DMS114 treated with DMSO at 0.1 percent for 48 hours (cell line): ENCODE measurements at regions not wholly inside any gene's neighbourhood (a gene's known extent, or its start where the extent isn't known, plus 50 kb on each side); places are given as distances from the start of the nearest gene placed in this dataset.
A peak's percentile ranks its signal among the peaks of the same experiment; 100 is the strongest.
"Not testable (repeated sequence)": the region's sequence is repeated elsewhere in the genome, so short reads cannot be mapped to it uniquely, and the experiment has no call there.

ENCODE experiments used
- DNase-seq: peaks from one replicate; lab custom pipeline; 2025; ENCODE audit not compliant: unreplicated experiment; lab: John Stamatoyannopoulos, UW

DNA sequence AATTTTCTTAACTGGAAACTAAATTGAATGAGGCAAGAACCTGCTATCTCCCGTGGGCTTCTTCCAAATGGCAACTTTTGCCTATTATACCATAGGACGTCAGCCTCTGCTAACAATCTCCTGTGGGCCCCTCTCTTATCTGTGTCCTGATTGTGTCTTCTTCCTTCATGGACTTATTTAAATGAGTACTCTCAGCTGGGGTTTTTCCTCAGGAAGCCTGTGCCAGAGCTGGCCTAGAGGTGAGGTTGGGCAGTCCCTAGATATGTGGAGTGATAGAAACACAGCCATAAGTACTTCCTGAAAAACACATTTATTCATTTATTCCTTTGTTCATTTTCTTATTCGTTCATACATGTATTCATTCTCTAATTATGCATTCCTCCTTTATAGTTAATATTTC, 712.5 kb upstream of the SLIT2 start:
- DNase-seq, result no peak

DNA sequence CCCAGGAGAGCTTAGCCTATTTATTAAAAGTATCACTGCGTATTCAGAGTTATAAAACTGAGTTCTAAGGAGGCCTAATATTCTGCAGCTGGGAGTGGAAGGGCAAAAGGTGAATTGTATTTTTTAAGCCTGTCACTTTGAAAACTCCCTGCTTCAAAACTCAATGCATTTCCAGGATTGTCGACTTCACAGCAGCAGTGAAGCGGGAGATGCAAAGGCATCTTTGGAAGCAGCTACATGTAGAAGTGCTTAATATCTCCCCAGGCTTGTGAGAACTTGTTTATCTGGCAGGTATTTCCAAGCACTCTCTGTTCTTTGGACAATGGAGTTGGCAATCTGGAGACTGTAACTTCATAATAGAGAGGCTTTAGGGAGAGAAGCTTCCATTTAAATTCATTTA, 717.5 kb upstream of the SLIT2 start:
- no peak for DNase-seq

DNA sequence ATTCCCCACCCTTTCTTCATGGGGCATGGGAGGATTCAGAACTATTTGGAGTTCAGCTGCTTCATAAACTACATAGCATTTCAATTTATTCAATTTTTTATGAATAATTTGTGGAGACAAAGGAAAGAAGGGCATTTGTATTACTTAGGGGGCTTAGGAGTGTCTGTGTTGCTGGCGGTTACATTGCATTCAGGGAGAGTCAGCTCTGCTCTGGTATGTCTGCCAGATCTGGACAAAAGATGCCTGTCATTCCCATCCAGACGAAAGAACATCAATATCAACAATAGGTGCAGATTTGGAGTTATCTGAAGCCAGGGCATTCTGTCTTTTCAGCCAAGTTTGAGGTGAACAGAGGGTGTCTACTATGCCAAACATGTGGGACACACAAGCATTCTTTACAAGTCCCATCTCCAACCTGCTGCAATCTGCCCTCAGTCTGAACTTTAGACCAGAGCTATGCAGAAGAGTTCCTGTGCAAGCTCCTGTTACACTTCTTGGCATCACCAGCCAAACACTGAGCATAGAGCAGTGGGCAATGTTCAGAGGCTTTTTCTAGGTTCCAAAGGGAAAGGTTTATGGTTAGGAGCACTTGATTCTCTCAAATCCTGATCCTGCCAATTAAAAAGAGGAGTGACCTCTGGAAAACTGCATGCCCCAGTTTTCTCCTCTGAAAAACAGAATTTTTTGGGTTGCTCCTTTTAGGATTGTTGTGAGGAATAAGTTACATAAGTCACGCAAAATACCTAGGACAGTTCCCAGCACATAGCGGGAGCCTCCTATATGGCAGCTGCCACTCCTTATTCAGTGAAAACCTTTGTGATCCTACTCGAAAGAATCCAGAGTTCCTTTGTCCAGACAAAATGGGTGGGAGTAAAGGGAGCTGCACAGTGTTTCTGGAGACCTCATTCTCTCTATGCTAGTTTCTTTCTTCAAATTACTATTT, 719.5 kb upstream of the SLIT2 start:
- DNase-seq, result no peak

DNA sequence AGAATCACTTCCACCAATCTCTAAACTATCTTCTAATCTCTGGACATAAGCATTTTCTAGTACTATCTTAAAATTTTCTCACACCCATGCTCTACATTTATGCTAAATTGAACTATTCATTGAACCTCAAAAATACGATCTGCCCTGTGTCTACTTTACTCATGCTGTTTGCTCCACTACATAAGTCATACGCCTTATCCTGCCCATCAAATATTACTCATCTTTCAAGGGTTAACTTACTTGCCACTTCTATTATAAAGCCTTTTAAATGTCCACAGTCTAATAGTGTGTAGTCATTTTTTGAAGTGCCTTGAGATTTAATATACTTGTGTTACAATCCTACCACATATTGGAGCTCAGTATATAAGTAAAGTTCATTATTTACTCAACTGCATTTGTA, 727.7 kb upstream of the SLIT2 start:
- DNase-seq, result no peak

DNA sequence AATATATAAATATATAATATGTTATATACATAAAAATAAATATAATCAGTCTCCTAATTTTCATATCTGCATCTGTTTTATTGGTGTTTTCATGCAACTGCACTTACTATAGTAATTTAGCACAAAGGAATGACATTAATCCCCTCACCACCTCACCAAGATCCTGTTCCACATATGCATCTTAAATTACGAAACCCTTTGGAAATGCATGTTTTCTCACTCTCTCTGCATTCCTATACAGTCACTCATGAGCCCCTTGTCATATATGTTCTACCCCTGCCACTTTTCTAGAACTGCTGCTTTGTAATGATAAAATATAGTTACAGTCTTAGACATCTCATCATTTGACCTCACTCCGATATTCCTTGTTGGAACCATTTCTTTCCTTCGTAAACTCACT, 728.7 kb upstream of the SLIT2 start:
- no peak for DNase-seq

DNA sequence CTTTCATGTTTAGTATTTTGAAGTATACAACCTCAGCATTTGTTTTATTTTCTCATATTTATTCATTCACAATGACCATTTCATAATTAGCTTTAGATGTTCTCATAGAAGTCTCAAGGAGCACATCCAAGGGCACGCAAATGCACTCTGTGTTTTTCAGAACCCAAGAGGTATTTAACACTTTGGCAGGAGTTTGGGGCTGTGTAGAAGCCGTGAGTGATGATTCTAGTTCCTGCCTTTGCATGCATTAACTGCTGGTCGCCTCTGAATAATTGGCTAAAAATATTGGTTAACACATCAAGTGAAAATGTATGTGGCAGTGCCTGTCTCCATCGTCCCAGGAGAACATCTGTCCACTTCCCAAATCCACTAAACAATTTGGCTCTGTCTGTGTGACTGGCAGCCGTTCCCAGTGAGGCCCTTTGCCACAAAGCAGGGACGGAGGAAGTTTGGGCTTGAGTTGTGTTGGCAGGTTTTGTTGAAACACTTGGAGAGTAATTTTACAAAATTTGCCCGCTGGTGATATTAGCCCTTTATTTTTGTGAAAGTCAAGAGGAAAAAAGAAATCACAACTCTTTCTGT, 730.7 kb upstream of the SLIT2 start:
- DNase-seq, result no peak

DNA sequence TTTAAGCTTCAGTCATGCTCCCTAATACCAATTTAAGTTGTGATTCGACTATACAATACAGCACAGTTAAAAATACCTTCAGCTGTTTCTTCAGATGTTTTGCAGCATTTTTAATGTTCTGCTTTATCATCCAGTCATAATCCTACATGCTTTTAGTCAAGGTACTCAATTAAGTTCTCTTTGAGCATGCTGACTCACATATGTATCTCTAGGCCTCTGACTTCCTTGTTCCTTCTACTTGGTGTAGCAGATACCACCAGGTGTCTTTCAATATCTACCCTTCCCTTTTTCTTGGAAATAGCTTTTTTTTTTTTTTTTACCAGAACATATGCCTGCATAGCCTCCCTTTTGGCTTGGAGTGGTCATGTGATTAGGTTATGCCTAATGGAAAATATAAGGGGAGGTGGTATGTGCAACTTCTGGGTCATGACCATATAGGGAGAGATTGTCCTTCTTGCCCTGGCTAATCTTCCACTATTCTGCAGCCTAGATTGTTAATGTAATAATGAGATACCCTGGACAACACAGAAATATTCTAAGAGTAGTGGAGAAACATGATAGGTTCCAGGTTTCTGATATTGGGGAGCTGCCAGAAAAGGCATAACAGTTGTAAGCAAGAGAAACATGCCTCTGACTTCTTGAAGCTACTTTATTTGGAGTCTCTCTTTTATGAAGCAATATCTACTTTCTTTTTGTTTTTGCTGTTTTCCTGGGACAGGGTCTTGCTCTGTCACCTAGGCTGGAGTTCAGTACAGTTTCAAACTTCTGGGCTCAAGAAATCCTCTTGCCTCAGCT, 737.2 kb upstream of the SLIT2 start:
- no peak for DNase-seq

DNA sequence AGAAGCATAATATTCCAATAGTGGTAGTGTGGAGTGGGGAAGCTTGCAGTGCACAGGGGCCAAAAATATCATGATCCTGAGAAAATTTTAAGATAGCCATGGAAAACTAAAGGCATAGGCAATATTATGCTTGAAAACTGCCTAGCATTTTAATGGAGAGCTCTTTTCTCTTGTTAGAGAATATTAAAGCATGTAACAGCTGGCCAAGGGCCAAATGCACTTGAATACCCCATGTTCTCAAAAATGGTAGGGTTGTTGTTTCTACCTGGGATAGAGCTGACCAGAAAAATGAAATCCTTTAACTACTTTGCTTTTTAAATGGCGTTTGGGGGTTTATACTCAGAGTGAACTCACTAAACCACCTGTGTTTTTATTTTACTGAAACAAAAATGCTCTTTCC, 739.6 kb upstream of the SLIT2 start:
- no peak for DNase-seq

DNA sequence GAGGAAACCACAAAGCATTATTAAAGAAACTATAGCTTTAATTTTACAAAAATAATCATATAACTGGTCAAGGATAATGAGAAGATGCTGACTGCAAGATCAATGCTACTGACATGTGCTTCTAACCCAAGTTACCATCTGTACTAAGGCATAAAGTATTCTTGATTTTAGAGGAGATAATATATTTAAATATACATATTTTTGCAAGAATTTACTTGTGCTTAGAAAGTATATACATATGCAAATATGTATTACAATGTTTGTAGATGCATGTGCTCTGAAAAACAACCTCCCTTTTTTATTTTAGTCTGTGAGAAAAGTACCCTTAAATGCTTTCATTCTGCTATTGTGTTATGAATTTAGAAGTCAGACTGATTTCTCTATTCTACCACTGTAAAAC, 740.7 kb upstream of the SLIT2 start:
- no peak for DNase-seq

DNA sequence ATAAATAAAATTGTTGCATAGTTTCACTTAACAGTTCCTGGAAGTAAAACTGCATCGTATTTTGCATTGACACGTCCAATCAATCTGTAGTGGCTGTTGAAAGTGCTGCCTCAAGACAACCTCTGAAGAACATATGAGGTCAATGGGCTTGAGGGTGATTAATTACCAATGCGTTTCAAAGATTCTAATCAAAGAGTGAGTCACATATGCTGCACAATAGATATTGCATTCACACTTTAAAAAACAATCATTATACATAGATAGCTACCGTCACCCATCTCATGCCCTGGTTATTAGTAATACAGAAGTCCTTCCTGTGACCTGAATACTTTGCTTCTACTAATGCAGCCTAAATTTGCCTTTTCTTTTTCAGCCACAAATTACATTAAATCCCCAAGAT, 743.3 kb upstream of the SLIT2 start:
- no peak for DNase-seq

DNA sequence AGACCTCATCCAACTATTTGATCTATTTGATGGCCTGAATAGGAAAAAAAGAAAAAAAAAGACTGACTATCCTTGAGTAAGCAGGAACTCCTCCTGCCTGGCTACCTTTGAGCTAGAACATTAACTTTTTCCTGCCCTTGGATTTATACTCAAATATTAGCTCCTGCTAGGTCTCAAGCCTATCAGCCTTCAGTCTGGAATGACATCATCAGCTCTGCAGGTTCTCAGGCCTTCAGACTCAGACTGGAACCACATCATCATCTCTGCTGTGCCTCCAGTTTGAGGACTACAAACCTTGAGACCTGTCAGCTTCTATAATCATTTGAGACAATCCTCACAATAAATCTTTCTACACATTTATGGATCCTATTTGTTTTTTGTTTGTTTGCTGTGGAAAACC, 754.0 kb upstream of the SLIT2 start:
- no peak for DNase-seq

DNA sequence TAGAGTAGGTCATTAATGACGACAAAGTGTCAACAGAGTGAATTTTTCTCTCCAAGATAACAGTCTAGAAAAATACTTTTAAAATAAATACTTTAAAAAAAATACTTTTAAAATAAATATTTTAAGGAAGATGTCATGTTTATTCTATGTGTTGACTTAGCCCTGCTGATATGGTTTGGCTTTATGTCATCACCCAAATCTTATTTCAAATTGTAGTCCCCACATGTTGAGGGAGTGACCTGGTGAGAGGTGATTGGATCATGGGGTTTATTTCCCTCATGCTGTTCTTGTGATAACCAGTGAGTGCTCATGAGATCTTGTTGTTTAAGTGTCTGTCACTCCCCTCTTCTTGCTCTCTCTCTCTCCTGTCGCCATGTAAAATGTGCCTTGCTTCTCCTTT, 754.9 kb upstream of the SLIT2 start:
- no peak for DNase-seq

DNA sequence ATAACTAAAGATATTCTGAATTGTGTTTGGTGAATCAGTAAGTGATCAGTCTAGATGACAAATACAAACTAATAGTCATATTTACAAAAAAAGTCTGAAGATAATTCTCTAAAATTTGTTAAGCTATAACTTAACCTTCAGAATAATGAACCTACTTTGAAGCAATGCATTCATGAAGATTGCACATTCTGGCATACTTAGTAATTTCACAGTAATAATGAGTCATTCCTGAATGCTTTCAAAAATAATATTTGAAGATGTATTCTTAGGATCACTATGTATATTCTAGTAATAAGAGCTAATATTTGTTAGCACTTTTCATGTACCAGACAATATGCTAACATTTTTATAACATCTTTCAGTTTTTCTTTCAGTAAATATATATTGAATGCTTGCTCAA, 756.7 kb upstream of the SLIT2 start:
- no peak for DNase-seq

DNA sequence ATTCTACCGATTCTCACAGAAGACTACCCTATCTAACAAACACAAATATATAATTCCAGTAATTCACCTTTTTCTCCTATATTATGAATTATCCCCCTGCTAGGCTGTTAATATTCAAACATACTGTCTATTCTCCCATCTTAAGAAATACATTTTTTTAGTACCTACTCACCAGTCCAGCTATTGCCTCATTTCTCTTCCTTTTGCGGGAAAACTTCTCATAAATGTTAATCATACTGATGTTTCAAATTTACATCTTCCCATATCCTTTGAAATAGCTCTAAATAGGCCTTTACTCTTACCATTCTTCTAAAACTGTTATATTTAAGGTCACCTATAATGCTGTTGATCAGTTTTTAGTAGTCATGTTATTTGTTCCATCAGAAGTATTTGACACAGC, 759.1 kb upstream of the SLIT2 start:
- DNase-seq, result no peak

DNA sequence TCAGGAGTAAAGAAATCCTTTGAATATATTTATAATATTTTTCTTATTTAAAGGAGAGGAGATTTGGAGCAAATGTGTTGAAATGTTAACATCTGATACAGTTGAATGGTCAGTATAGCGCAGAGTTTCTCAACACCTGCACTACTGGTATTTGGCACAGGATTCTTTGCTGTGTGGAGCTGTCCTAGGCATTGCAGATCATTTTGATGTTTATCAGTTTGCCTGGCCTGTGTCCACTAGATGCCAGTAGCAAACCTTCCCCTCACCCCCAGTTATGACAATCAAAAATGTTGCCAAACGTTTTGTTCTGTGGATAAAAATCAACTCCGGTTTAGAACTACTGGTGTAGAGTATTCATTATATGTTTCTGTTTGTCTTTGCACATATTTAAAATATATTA, 765.3 kb upstream of the SLIT2 start:
- DNase-seq, result no peak

DNA sequence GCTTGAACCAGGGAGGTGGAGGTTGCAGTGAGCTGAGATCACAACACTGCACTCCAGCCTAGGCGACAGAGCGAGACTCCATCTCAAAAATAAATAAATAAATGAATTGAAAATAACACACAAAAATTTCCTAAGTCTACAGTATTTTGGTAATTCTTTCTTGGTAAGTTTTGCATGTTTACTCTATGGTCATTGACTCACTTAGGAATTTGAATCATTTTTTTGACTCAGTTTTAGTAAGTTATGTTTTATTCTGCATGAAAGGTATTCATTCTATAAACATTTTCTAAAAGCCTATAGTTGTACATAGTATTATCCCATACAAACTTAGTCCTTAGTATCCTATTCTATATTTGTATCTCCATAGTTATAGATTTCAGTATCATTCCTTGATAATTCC, 772.9 kb upstream of the SLIT2 start:
- DNase-seq, result no peak

DNA sequence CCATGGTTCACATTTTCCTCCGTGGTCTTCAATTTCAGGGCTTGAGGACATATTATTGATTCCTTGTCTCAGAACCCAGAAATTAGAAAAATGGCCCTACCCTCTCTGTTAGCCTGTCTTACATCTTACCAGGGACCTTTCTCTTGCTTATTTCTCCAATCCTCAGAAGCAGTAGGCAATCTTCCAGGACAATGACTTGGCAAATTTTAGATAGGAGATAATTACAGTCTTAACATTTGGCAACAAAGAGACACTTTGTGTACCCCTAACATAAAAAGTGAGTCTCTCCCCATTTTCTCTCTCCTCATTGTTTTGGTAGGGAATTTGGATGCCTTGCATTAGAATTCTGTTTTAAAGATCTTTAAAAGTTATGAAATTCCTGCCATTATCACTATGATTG, 778.1 kb upstream of the SLIT2 start:
- DNase-seq, result no peak

DNA sequence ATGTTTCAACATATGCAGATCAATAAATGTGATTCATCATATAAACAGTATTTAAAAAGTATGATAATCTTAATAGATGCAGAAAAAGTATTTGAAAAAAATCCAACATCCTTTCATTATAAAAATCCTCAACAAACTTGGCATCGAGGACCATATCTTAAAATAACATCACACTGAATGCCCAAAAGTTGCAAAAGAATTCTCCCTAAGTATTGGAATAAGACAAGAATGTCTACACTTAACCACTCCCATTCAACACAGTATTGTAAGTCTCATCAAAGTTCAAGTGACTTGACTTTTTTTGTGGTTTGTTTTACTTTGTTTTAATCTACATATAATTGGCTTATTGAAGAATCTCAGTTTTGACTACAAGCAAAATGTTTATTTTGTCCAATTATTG, 779.0 kb upstream of the SLIT2 start:
- no peak for DNase-seq

DNA sequence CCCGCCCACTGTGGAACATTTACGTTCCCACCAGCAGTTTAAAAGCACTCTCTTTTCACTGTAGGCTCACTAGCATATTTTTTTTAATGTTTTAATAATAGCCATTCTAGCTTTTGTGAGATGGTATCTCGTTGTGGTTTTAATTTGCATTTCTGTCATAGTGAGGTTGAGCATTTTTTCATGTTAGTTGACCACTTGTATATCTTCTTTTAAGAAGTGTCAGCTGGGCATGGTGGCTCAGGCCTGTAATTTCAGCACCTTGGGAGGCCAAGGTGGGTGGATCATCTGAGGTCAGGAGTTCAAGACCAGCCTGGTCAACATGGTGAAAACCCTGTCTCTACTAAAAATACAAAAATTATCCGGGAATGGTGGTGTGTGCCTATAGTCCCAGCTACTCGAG, 781.7 kb upstream of the SLIT2 start:
- DNase-seq, result not testable (repeated sequence)

DNA sequence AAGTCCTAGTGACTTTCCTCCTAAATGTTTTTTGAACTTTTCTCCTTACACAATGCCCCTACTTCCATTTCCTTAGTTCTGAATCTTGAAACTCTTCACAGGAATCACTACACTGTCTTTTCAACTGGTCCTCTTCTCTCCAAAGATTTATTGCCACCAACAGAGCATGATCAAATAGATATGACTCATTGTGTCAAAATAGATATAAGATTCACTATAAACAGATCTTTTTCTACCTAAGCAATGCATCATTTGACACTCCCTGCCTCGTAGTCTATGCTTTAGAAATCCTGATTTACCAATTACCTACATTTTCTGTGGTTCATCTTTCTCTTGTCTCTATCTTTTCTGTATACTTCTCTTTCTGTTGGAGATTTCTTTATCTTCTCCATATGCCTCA, 789.6 kb upstream of the SLIT2 start:
- DNase-seq, result no peak

DNA sequence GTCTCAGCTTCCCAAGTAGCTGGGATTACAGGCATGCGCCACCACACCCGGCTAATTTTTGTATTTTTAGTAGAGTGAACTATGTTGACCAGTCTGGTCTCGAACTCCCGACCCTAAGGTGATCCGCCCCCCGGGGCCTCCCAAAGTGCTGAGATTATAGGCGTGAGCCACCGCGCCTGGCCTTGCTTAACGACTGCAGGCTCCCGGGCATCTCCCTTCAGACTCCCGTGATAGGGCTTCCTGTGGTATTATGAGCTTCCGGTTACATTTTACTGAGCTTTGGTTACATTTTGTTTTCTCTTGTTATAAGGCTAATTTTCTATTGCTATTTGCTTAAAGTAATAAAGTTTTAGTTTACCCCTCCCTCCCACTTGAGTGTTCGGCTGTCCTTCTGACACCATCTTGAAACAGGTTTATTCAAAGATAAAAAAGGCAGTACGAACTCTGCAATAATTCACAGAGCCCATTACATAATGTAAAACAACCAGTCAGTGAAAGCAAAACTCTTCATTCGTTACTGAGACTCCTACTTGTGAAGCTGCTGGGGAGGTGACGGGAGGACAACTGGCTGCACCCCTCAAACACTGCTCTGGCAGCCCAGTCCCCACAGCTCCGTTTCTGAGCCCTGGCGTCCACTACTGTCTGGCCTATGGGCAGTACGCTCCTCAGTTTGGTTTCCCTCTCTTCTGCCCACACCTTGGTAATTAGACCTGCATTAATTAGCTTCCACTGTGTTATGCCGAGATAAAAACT, 795.7 kb upstream of the SLIT2 start:
- peak; percentile 43 for DNase-seq
